LoVo (cell line): ENCODE measurements at regions not wholly inside any gene's neighbourhood (a gene's known extent, or its start where the extent isn't known, plus 50 kb on each side); places are given as distances from the start of the nearest gene placed in this dataset.
"Not testable (repeated sequence)": the region's sequence is repeated elsewhere in the genome, so short reads cannot be mapped to it uniquely, and the experiment has no call there.

Experiments used
- DNase-seq: peaks from one replicate; pipeline ENCODE4 v3.0.0-alpha.2; 2016; ENCODE audit warnings: low spot score

DNA sequence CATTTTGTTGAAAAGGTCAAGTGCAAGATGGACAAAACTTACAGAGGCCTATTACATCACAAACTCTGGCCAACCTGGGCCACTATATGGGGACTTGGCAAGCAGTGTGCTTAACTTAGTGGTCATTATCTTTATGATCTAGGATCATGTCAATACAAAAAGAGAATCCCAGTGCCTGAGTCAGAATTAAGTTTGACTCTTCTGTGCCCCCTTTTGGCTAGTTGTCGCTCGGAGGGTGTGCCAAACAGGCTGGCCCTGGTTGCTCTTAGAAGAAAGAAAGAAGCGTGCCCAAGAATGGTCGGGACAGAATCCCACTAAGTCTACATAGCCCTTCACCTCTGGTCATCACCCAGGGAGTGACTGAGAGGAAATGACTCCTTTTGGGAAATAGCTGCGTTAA is 100.1 kb downstream of the EIF4E start:
- peak; percentile 12 for DNase-seq

DNA sequence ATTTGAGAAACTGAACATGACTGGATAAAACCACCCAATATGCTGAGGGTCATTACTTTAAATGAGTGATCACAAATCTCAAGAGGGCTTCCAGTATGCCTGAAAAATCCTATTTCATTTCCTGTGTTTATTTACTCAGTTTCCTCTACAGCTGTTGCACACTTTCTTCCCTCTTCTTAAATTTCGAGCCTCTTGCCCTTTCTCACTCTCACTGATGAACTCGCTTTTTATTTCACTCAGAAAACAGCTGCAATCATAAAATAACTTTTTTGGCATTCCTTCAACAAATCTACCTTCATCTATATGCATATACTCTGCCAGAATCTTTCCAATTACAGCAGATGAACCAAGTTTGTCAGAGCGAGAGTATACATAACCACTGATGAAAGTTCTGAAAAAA is 101.3 kb downstream of the EIF4E start:
- no peak for DNase-seq

DNA sequence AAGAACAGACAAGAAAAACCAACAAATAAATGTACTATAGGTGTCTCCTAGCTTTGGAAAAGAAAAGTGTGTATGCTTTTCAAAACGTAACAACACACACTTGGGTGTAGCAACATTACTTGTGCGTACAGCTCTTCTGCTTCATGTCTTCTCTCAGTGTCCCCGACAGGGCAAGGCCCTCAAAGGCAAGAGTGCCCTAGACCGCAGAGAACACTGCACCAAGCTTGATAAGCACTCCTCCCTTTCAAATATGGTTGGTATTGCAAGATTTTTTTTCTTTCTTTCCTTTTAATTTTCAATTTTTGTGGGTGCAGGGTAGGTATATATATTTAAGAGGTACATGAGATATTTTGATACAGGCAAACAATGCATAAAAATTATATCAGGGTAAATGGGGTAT is 106.8 kb downstream of the EIF4E start:
- DNase-seq: no peak

DNA sequence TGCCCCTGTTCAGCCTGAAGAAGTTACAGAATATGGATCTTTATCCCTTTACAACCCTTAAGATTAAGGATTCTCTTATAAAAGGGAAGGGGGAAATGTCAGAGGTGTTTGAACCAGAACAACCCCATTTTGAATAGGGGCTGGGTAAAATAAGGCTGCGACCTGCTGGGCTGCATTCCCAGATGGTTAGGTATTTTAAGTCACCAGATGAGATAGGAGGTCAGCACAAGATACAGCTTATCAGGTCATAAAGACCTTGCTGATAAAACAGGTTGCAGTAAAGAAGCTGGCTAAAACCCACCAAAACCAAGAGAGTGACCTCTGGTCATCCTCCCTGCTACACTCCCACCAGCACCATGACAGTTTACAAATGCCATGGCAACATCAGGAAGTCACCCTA is 110.8 kb downstream of the EIF4E start:
- not testable (repeated sequence) for DNase-seq

DNA sequence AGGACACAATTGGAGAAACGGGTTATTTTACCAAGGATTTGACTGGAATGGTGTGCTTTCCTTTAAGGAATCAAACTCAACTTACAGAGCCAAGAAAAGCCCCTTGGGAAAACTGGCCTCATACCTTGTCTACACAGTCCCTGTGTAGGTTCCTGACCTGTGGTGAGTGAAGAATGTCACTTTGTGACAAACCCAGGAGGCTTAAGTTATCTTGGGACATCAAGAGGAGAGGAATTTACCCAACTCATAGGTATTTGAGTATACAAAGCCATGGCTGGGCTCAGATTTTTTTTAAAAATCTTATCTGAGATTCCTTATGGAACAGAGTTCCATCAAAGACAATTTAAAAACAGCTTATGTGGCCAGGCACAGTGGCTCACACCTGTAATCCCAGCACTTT is 112.1 kb downstream of the EIF4E start:
- no peak for DNase-seq

DNA sequence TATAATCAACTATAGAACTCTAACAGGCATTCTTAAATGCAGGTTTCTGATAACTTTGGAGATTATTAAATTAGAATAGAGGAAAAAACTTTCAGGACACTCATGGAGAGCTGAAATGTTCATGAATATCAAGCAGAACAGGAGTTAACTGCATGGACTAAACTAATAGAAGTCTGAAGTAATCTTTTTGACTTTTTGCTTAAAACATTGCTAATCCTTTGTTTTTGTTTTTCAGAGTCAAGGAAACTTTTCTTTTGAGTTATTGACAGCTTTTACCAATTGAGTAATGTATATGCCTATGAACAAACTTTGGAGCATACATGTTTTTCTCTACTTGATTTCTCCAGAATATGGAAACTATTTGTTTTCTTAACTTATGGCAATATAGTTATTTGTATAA is 112.5 kb downstream of the EIF4E start:
- no peak for DNase-seq

DNA sequence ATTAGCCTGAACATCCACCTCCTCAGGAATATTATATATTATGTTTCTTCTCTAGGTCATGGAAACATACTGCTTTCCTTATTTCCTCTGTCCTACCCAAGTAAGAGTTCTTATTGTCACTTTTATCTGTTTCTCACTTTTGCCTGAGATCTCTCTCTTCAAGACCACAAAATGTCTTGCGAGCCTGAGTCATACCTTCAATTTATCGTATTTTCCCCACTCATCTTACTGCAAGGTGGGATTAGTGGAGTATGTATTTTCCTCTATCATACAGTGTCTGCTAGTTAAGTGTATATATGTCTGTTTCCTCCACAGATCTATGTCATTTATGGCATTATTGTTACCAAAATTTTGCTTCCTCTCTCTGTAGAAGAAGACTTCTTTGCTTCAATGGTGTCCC is 124.5 kb downstream of the EIF4E start:
- DNase-seq: no peak

DNA sequence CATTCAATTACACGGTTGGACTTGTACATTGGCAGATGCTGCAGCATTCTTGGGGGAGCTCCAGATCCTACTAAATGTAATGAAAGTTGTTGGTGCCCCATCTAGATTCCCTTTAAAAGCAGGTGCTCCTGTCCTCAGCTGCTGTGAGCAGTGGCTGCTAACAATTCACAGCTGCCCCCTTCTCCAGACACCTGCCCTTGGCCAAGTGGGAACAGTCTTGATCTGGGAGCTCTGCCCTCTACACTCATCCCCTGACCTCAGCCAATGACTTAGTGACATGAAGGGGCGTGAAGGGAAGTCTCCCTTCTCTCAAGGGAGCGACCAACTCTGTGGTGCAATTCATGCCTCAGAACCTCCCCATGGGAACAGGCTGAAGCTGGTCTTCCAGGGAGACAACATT is 125.7 kb downstream of the EIF4E start:
- DNase-seq: no peak

DNA sequence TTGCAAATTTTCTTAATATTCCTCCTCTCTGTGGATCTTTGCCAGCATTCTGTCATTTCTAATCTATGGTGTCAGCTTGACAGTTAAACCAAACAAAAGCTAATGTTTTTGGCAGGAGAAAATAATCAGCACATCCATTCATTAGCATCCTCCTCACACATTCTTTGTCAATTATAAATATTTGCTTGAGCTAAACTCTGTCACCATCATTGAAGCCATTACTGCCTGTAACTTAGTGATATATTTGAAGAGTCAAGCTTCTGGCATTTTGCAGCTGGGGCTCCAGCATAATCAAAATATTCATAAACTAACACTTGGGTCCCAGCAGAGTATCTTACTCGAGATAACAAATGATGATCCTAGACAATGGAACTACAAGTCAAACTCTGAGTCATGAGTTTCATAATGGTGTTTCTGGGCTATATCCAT is 126.1 kb downstream of the EIF4E start:
- DNase-seq: no peak

DNA sequence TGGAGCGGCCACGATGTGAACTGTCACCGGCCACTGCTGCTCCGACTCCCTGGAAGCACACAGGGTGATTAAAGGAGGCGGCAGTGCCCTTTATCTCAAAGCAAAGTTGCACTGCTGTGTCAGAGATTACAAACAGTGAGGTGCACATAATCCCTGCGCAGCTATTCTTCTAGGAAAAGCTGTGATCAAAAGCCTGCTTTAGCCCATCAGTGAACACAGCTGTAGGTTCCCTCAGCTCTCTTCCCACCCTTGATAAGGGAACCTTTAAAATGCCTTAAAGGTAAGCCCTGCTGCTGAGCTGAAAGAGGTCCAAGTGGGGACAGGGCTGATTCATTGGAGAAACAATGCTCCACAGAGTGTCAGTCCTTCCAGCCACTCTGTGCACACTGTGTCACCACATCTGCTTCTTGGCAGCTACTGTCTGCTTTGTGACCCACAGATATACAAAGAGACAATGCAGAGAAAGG is 127.6 kb downstream of the EIF4E start:
- no peak for DNase-seq

DNA sequence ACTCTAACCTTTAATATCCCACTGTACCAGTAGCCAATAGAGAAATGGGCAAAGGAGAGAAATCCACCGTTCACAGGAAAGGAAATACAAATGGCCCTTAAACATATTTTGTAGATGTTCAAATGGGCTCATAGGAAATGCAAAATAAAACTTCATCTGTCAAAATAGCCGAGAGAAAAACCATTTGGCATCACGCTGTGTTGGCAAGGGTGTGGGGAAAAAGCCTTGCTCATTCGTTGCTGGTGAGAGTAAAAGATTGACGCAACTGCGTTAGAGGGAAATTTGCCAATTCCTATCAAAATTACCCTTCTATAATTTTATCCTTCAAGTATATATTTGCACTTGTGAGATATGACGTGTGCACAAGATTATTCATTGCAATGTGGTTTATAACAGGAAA is 131.9 kb downstream of the EIF4E start:
- no peak for DNase-seq

DNA sequence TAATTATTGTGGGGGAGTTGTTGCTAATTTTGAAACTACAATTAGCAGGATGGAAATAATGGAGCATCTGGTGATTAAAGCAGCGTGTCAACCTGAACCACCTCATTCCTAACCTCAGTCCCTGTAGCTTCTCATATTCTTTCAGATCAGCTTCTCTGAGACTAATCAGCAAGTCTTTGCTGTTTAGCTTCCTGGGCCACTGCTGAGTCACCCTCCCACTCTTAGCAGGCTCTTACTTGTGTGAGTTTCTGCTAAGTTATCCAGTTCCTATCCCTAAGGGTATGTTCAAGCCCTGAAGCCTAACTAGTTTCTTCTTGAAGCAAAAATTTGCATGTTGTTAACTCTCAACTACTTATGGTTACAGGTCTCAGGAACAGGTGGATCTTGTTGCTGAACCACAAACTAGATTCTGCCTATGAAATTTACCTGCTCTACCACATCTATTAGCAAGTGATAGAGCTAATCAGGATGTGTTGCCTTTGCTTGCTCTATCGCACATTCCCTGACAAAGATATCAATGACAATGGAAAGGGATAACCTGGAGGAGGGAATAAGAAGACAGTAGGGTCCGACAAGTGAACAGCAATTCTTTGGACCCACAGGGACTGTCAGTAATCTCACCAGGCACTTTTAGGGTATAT is 134.2 kb downstream of the EIF4E start:
- DNase-seq: no peak

DNA sequence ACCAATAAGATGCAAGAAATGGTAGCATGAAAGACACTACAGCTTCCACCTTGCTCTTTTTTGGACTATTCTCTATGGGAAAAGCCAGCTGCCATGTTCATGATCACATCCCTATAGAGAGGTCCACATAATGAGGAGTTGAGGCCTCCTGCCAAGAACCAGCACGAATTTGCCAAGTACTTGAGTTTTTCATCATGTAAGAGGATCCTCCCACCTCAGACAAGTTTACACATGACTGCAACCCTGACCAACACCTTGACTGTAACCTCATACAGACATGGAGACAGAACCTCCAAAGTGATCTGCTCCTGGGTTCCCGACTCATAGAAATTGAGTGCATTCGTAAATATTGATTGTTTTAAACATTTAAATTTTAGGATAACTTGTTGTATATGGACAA is 135.2 kb upstream of the TSPAN5 start:
- no peak for DNase-seq

DNA sequence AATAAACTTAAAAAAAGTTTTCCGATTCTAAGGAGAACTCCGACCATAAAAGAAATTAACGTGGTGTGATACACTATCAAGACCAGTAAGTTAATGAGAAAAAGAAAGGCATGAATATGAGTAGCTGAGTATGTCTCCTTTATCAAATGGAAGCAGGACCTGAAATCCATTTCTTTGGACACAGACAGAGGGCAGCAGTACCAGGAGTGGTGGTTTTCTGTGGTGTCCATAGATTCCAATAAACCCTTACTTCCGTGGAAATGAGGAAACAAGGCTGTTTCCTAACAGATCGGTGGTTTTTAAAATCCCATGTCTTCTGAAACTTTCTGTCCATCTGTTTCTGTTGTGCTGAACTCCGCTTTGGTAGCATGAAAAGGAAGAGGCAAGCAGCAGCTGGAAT is 128.5 kb upstream of the TSPAN5 start:
- no peak for DNase-seq

DNA sequence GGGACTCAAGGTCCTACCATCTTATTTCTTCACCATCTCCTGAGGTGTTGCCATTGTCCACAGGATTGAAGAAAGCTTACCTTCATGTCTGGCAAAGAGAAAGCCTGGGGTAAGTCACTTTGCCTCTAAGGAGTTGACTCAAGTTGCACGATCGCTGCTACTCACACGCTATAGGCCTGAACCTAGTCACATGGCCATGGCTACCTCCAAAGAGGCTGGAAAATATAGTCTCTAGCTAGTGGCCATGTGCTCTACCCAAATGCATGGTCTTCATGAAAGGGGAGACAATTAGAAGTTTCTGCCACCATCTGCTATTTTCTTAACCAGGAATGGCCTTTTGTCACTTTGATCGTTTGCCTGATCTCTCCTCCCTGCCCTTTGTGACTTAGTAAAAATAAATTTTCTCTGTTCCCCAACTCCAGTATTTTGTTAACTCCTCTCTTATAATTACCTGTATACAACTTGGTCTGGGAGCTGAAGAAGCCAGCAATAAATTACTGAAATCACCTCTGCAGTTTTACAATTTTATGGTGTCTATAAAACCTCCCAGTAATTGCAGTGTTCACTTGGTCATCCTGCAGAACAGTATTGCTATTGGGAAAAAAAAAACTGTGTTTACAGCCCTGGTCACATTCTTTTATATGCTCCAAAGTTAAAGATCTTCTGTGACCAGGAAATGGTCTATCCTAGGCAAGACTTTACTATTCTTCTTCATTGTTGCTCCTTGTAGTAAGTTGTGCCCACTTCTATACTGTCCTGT is 126.7 kb upstream of the TSPAN5 start:
- peak; percentile 51 for DNase-seq

DNA sequence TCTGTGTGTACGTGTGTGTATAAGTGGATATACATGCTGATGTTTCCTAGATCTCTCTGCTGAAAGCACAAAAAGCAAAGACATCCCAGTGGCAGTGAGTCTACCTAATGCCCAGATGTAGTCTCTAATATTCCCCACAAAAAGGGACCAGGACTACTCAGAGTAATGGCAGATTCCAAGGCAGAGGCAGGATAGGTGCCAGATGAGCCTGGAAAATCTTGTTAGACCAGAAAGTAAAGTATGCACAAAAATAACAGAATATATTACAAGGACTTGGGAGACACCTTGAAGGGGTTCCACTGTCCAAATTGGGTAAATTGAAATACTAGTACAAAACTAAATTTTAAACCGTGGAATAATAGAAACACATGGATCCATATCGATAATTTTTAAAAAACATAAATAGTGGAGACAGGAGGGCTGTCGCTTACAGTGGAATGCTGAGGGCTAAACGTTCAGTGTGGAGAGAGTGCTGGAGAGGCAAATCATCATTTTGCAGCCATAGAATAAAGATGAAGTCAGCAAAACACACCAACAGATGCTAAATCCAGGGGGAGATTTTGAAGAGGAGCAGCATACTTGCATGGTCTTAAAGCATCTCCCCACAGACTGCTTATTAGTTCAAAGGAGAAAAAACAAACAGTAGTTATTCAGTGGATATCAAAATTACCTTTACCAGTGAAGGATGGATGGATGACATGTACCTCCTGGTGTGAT is 123.4 kb upstream of the TSPAN5 start:
- DNase-seq: no peak

DNA sequence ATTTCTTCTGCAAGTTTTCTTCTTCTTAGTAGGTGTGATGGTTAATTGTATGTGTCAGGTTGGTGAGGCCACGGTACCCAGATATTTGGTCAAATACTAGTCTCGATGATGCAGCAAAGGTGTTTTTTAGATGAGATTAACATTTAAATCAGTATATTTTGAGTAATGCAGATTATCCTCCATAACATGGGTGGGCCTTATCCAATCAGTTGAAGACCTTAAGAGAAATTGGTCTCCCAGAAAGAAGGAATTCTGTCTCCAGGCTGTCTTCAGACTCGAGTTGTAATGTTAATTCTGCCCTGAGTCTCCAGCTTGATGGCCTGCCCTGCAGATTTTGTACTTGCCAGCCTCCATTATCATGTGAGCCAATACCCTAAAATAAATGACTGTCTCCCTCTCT is 122.5 kb upstream of the TSPAN5 start:
- DNase-seq: no peak

DNA sequence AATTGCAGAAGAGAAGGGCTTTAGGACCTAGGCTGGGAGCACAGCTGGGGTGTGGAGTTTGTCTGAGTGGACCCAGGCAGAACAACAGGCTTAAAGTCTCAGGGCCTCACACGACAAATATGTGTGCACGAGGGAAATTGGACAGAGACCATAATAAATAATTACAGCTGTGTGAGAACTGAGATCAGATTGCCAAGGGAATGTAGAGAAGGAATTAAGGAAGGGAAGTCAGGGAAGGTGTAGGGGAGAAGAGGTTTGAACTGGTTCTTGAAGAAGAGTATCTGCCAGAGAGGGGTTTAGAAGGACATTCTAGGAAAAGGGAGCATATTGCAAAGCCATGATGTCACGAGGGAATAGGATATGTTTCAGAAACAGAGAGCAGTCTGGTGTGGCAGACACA is 120.7 kb upstream of the TSPAN5 start:
- no peak for DNase-seq

DNA sequence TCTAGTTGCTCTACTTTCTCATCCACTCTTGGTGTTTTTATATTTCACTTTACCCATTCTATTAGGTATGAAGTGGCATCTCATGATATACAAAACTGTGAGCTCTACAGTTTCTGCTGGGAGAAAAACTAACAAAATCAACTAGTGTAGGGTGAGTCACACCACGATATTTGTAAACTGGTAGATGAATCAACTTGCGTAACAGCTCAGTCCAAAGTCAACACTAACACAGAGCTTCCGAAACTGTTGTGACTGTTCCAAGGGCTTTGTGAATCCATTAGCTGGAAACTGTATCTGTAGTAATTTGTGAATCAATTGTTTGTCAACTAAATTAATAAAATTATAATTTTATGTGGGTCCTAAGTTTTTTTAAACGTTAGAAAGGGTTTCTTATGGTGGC is 119.8 kb upstream of the TSPAN5 start:
- DNase-seq: peak; percentile 58

DNA sequence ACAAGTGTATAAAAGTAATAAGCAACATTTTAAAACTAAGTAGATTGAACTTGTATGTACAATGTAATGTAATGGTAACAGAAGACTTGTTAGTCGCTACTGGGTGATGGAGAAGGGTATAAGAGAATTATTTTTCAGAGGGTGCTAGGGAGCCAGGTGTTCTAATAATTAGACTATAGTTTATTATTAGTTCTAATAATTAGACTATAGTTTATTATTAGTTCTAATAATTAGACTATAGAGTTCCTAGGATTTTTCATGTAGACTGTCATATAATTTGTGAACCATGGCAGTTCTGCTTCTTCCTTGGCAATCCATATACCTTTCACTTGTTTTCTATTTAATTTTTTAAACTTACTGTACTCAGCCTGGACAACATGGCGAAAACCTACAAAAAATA is 117.3 kb upstream of the TSPAN5 start:
- DNase-seq: no peak

DNA sequence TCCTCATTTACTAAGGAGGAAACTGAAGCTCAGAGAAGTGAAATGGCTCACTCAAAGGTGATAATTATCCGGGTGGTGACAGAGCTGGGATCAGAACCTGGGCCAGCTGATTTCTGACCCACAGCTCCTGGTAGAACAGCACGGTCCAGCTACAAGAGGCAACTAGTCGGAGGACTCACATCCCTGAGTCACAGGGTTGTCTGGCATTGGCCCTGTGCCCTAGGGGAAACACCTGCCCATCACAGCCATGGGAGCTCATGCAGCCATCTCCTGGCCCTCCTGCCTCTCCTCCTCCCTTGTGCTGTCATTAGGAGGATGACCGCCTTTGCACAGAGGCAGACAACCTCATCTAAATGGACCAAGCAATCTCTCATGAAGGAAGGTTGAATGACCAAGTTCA is 115.2 kb upstream of the TSPAN5 start:
- DNase-seq: no peak

DNA sequence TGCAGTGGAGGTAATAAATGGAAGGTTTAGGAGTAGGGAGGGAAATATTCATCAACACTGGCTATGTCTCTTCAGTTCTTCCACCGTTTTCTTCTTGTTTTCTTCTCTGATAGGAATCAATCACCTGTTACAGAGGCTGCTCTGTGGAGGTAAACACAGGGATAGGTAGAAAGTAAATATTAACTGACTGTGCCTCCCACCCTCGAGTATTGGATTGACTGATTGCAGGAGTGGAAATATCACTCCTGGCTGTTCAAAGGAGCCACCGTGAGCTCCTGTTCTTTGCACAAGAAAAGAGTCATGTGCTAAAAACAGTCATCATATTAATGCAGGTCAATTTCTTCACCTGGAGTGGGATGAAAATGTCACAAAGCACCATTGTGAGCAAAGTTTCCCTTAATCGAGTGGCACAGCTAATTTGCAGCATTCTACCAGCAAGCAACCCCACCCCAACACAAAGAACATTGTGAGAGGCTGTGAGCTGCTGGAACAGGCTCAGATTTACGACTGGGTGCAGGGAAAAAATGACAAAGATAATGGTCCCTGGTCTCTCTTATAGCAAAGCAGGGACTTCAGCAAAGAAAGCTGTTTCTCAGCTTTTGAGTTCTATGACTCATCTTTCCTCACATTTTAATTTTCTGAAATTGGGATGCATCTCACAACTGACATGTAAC is 113.7 kb upstream of the TSPAN5 start:
- no peak for DNase-seq

DNA sequence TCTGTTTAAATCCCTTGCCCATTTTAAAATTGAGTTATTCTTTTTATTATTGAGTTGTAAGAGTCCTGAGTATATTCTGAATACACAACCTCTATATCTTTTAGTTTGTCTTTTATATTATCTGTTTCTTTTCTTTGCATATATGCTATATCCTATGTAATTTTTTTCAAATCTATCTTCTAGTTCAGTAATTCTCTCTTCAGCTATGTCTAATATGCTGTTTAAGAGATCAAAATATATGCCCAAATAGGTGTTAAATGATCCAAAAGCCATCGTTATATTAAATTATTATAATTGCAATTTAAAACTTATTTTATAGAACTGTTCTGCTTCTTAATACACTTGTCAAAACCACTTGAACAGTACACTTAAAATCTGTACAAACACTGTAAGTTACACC is 107.4 kb upstream of the TSPAN5 start:
- no peak for DNase-seq
